B cell (primary cell): ENCODE measurements at regions not wholly inside any gene's neighbourhood (a gene's known extent, or its start where the extent isn't known, plus 50 kb on each side); places are given as distances from the start of the nearest gene placed in this dataset.

Experiments
- ATAC-seq: fragments of 200-7000 bp; cut with Tn5 transposase; one replicate; pipeline ENCODE4 v1.10.0; 2021; ENCODE audit warnings: low read depth, mild to moderate bottlenecking, moderate number of reproducible peaks, moderate library complexity
- CTCF ChIA-PET: fragments of 350-600 bp; sonication (Branson Sonifier 250); formaldehyde crosslinking; loops from one replicate; lab custom pipeline; 2021; ENCODE audit warnings: antibody characterized with exemption, inconsistent platforms; lab: Charles Lee
- POLR2A ChIA-PET: fragments of 350-600 bp; sonication (Branson Sonifier 250); formaldehyde crosslinking; loops from one replicate; lab custom pipeline; 2021; ENCODE audit warnings: antibody characterized with exemption; lab: Charles Lee
- DNase-seq: peaks from one replicate; pipeline ENCODE4 v3.0.0; 2013
- H2AFZ ChIP-seq: 2 replicates; pipeline ENCODE4 v1.6.1; 2012; ENCODE audit warnings: mild to moderate bottlenecking, low read depth, low read length; ENCODE audit not compliant: insufficient read depth, poor library complexity, severe bottlenecking
- H3K27ac ChIP-seq, 2 donors: 1 replicate in 1 of 2; 2 replicates in 1 of 2; pipeline ENCODE4 v1.5.1; 2012 to 2013; ENCODE audit warnings: low read length in 2 of 2, mild to moderate bottlenecking in 2 of 2, moderate library complexity in 1 of 2
- H3K27me3 ChIP-seq, 4 experiments: fragments of 200-600 bp in 1 of 4; sonication (generic) in 1 of 4; replicated peaks in 1 of 4; 1 replicate in 2 of 4; 2 replicates in 2 of 4; pipeline versions ENCODE4 v1.6.1 to v1.7.0; 2013 to 2016; ENCODE audit warnings: low read length in 3 of 4, mild to moderate bottlenecking in 2 of 4, mixed read lengths in 1 of 4, moderate library complexity in 1 of 4; ENCODE audit not compliant: insufficient read depth in 4 of 4, control insufficient read depth in 3 of 4; ENCODE audit errors: control extremely low read depth in 1 of 4
- H3K36me3 ChIP-seq, 2 experiments: replicated peaks in 1 of 2; 1 replicate in 1 of 2; 2 replicates in 1 of 2; pipeline versions ENCODE4 v1.6.1 to v1.7.1; 2013; ENCODE audit warnings: low read length in 1 of 2; ENCODE audit not compliant: insufficient read depth in 2 of 2, control insufficient read depth in 1 of 2; ENCODE audit errors: control extremely low read depth in 1 of 2, extremely low read depth in 1 of 2
- H3K4me1 ChIP-seq, 2 donors: fragments of 200-600 bp in 1 of 2; sonication (generic) in 1 of 2; 1 replicate in 1 of 2; 2 replicates in 1 of 2; pipeline versions ENCODE4 v1.5.1 to v1.6.1; 2013 to 2017; ENCODE audit warnings: low read length in 2 of 2; ENCODE audit not compliant: control insufficient read depth in 2 of 2, insufficient read depth in 2 of 2
- H3K4me2 ChIP-seq: replicated peaks from 2 replicates; pipeline ENCODE3; 2012; ENCODE audit warnings: mild to moderate bottlenecking, low read depth, low read length; ENCODE audit not compliant: poor library complexity, severe bottlenecking
- H3K4me3 ChIP-seq, 5 experiments: fragments of 200-600 bp in 1 of 5; sonication (generic) in 1 of 5; 1 replicate in 3 of 5; 2 replicates in 2 of 5; pipeline versions ENCODE4 v1.5.1 to v1.7.0; 2011 to 2016; ENCODE audit warnings: low read length in 4 of 5, mild to moderate bottlenecking in 4 of 5, low read depth in 2 of 5, control low read depth in 1 of 5, moderate library complexity in 1 of 5; ENCODE audit not compliant: insufficient read depth in 1 of 5; ENCODE audit errors: control extremely low read depth in 1 of 5, extremely low read depth in 1 of 5
- H3K79me2 ChIP-seq: fragments of 200-600 bp; sonication (generic); one replicate; pipeline ENCODE4 v1.6.0; 2016; ENCODE audit warnings: low read length; ENCODE audit not compliant: control insufficient read depth, insufficient read depth
- H3K9ac ChIP-seq: fragments of 200-600 bp; sonication (generic); 2 replicates; pipeline ENCODE4 v1.6.1; 2017; ENCODE audit warnings: mild to moderate bottlenecking, low read length, moderate library complexity
- H3K9me3 ChIP-seq, 3 donors: one replicate each; pipeline versions ENCODE4 v1.6.1 to v1.7.1; 2013; ENCODE audit warnings: low read length in 2 of 3; ENCODE audit not compliant: control insufficient read depth in 2 of 3, insufficient read depth in 1 of 3; ENCODE audit errors: control extremely low read depth in 1 of 3
- H4K20me1 ChIP-seq: 2 replicates; pipeline ENCODE4 v1.6.0; 2012; ENCODE audit warnings: mild to moderate bottlenecking, low read length; ENCODE audit not compliant: insufficient read depth, control insufficient read depth, poor library complexity, severe bottlenecking
- H3K27ac Mint-ChIP-seq: one replicate; pipeline ENCODE4 v1.8.0; 2021; ENCODE audit warnings: mixed read lengths
- H3K27me3 Mint-ChIP-seq: one replicate; pipeline ENCODE4 v1.8.0; 2021; ENCODE audit warnings: mixed read lengths
- H3K4me1 Mint-ChIP-seq: one replicate; pipeline ENCODE4 v1.8.0; 2021; ENCODE audit warnings: mixed read lengths
- H3K4me3 Mint-ChIP-seq: one replicate; pipeline ENCODE4 v1.8.0; 2021; ENCODE audit warnings: mixed read lengths
- H3K9me3 Mint-ChIP-seq: one replicate; pipeline ENCODE4 v1.8.0; 2022; ENCODE audit warnings: mixed read lengths; ENCODE audit not compliant: insufficient read depth
- EZH2 ChIP-seq: IDR thresholded peaks from 2 replicates; pipeline ENCODE4 v1.6.1; 2012; ENCODE audit warnings: borderline replicate concordance, low read depth, mild to moderate bottlenecking, moderate library complexity, low read length; ENCODE audit not compliant: insufficient read depth, poor library complexity, severe bottlenecking
- WGBS: methylation state at CpG from one replicate; pipeline ENCODE4 v1.1.5; 2013; ENCODE audit warnings: missing lambda C conversion rate; ENCODE audit not compliant: insufficient coverage; 5-methylcytosine and 5-hydroxymethylcytosine counted together
- intact Hi-C: fragments of 100-400 bp; cut with micrococcal nuclease; formaldehyde crosslinking; loops from one replicate; pipeline ENCODE4 v1.10.0; 2022
- TF ChIP-seq, protein P1 (sequence below): fragments of 200-600 bp; IDR thresholded peaks from one replicate; pipeline ENCODE4 v1.8.0; 2022; ENCODE audit warnings: antibody characterized with exemption, mild to moderate bottlenecking

GRCh38 chr3:5441401-5441800 is 253.9 kb downstream of the EDEM1 start:
- intact Hi-C loops: no loop called here
- CTCF ChIA-PET: no interaction called here

GRCh38 chr3:5442106-5442785 is 254.7 kb downstream of the EDEM1 start:
- peaks cover 2% of the 10 kb centered on the region for H3K9me3 Mint-ChIP-seq
- Histone ChIP-seq H2AFZ (no peak overlapping the region), H3K27me3 (no peaks in the 10 kb centered on the region), H4K20me1 (no peaks in the 10 kb centered on the region), H3K36me3 (no peaks in the 10 kb centered on the region), H3K4me3 (no peak overlapping the region), H3K9me3 (no peaks in the 10 kb centered on the region), H3K4me1 (no peaks in the 10 kb centered on the region), H3K9ac (no peak overlapping the region), H3K79me2 (no peaks in the 10 kb centered on the region), H3K27ac (no peak overlapping the region), H3K4me2 (no peak overlapping the region)
- H3K4me1 Mint-ChIP-seq: no peaks in the 10 kb centered on the region
- no peak overlapping the region for H3K4me3 Mint-ChIP-seq
- no CpG with 5 or more reads among the region's 4 CpGs for WGBS
- DNase-seq: no peak
- intact Hi-C loops: no loop called here
- ATAC-seq: no peak
- no peak for TF ChIP-seq EZH2
- TF ChIP-seq, protein P1, sequence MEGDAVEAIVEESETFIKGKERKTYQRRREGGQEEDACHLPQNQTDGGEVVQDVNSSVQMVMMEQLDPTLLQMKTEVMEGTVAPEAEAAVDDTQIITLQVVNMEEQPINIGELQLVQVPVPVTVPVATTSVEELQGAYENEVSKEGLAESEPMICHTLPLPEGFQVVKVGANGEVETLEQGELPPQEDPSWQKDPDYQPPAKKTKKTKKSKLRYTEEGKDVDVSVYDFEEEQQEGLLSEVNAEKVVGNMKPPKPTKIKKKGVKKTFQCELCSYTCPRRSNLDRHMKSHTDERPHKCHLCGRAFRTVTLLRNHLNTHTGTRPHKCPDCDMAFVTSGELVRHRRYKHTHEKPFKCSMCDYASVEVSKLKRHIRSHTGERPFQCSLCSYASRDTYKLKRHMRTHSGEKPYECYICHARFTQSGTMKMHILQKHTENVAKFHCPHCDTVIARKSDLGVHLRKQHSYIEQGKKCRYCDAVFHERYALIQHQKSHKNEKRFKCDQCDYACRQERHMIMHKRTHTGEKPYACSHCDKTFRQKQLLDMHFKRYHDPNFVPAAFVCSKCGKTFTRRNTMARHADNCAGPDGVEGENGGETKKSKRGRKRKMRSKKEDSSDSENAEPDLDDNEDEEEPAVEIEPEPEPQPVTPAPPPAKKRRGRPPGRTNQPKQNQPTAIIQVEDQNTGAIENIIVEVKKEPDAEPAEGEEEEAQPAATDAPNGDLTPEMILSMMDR: no peak
- H3K27ac Mint-ChIP-seq: no peak overlapping the region
- H3K27me3 Mint-ChIP-seq: peaks cover 12% of the 10 kb centered on the region
- POLR2A ChIA-PET: no interaction called here
- CTCF ChIA-PET: no interaction called here

More at GRCh38 chr3:5441401-5441800, 253.9 kb downstream of the EDEM1 start:
- Mint-ChIP-seq H3K27ac (no peak overlapping the region), H3K4me3 (no peak overlapping the region), H3K9me3 (peaks cover 2% of the 10 kb centered on the region), H3K27me3 (peaks cover 13% of the 10 kb centered on the region), H3K4me1 (no peaks in the 10 kb centered on the region)
- Histone ChIP-seq H3K4me2 (no peak overlapping the region), H4K20me1 (no peaks in the 10 kb centered on the region), H3K36me3 (no peaks in the 10 kb centered on the region), H3K79me2 (no peaks in the 10 kb centered on the region), H3K9ac (no peak overlapping the region), H3K4me1 (no peaks in the 10 kb centered on the region), H2AFZ (no peak overlapping the region), H3K27ac (no peak overlapping the region), H3K27me3 (no peaks in the 10 kb centered on the region), H3K9me3 (no peaks in the 10 kb centered on the region), H3K4me3 (no peak overlapping the region)
- 100% methylated on average over 1 of the region's 1 CpG for WGBS
- POLR2A ChIA-PET: no interaction called here
- DNase-seq (no peak), ATAC-seq (no peak)
- TF ChIP-seq, protein P1: no peak
- TF ChIP-seq EZH2: no peak
